ENCODE measurements at regions not wholly inside any gene's neighbourhood (a gene's known extent, or its start where the extent isn't known, plus 50 kb on each side); places are given as distances from the start of the nearest gene placed in this dataset.

DNA sequence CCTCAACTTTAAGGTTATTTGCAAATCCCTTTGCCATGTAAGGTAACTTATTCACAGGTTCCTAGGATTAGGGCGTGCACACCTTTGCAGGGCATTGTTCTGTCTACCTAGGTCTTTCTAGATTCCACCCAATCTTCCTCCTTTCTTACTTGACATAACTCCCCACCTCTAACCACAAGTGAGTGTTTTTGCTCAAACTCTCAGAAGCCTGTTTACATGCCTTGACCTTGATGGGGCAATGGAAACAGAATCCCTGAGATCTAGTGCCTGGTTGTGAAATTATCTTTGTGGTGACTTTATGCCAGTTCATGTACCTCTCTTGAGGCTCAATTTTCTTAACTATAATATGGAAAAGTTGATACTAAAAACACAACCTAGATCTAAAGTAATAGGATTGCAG is 296.6 kb downstream of the TTLL7 start:
- 0% methylated on average over 1 of the region's 1 CpG for WGBS (ENCODE audit: insufficient coverage, insufficient replicate concordance, low lambda C conversion rate, missing lambda C conversion rate)
- Histone ChIP-seq H2AFZ (ENCODE audit: control insufficient read depth, low read depth, low read length) (no peak overlapping the region), H3K4me2 (ENCODE audit: control insufficient read depth, insufficient read depth) (no peak overlapping the region), H3K27me3 (replicated peaks in 1 of 2; ENCODE audit: control insufficient read depth in 2 of 2, insufficient read depth in 2 of 2, low read length in 1 of 2) (no peaks in the 10 kb centered on the region), H3K9ac (ENCODE audit: control insufficient read depth, insufficient read depth, low read length) (no peak overlapping the region), H3K9me3 (replicated peaks; ENCODE audit: control insufficient read depth, insufficient read depth, low read length) (no peaks in the 10 kb centered on the region), H3K4me3 (no peak overlapping the region), H4K20me1 (ENCODE audit: control insufficient read depth, insufficient read depth) (no peaks in the 10 kb centered on the region), H3K4me1 (ENCODE audit: control insufficient read depth, insufficient read depth, low read length) (no peaks in the 10 kb centered on the region), H3K79me2 (ENCODE audit: control insufficient read depth, insufficient read depth, low read length) (no peaks in the 10 kb centered on the region), H3K27ac (ENCODE audit: control insufficient read depth, insufficient read depth) (no peak overlapping the region), H3K36me3 (ENCODE audit: control insufficient read depth in 2 of 2, insufficient read depth in 2 of 2, low read length in 1 of 2) (no peaks in the 10 kb centered on the region)
- ATAC-seq (no peak), FAIRE-seq (no peak), DNase-seq (ENCODE audit: low read depth, low spot score) (no peak)
- ChIA-PET CTCF (no interaction called here), POLR2A (no interaction called here), RAD21 (ENCODE audit: unreplicated experiment) (no interaction called here), SMC1A (ENCODE audit: uncharacterized antibody, unreplicated experiment) (no interaction called here)
- intact Hi-C loops (cut with micrococcal nuclease; ENCODE audit: unreplicated experiment), result no loop called here
- no peak for TF ChIP-seq WRNIP1 (IDR thresholded peaks at IDR 0.05; ENCODE audit: borderline replicate concordance, low read depth, low read length)
- TF ChIP-seq, protein P1, sequence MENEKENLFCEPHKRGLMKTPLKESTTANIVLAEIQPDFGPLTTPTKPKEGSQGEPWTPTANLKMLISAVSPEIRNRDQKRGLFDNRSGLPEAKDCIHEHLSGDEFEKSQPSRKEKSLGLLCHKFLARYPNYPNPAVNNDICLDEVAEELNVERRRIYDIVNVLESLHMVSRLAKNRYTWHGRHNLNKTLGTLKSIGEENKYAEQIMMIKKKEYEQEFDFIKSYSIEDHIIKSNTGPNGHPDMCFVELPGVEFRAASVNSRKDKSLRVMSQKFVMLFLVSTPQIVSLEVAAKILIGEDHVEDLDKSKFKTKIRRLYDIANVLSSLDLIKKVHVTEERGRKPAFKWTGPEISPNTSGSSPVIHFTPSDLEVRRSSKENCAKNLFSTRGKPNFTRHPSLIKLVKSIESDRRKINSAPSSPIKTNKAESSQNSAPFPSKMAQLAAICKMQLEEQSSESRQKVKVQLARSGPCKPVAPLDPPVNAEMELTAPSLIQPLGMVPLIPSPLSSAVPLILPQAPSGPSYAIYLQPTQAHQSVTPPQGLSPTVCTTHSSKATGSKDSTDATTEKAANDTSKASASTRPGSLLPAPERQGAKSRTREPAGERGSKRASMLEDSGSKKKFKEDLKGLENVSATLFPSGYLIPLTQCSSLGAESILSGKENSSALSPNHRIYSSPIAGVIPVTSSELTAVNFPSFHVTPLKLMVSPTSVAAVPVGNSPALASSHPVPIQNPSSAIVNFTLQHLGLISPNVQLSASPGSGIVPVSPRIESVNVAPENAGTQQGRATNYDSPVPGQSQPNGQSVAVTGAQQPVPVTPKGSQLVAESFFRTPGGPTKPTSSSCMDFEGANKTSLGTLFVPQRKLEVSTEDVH (IDR thresholded peaks at IDR 0.05; ENCODE audit: low read depth, partially characterized antibody), result no peak
- no TSS peak for BruUV-seq (replicated peaks)
- in situ Hi-C loops (cut with MboI), result no loop called here

DNA sequence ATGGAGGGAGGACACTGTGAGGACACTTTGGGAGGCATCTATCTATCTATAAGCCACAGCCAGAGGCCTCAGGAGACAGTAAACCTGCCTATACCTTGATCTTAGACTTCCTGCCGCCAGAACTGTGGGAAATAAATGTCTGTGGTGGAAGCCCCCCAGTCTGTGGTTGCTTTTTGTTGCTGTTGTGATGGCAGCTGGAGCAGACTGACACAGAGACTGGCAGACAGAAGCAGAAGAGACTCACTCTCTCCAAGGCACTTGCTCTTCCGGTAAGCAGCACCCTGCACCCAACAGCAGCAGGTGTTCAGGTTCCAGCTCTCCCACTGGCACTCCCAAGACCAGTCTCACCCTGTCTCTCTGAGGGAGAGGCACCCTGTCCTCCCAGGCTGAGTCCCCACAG is 297.6 kb downstream of the TTLL7 start:
- ATAC-seq, result no peak
- TF ChIP-seq ZNF24 (IDR thresholded peaks at IDR 0.05) (no peak), ZZZ3 (IDR thresholded peaks at IDR 0.05; ENCODE audit: control insufficient read depth, insufficient read length, low read depth) (no peak), SMARCA5 (IDR thresholded peaks at IDR 0.05) (no peak), SRF (IDR thresholded peaks at IDR 0.05; ENCODE audit: low read depth in 2 of 2, low read length in 2 of 2) (no peak), PKNOX1 (IDR thresholded peaks at IDR 0.05) (no peak), RUNX3 (IDR thresholded peaks at IDR 0.05; ENCODE audit: low read length) (no peak), SMAD5 (IDR thresholded peaks at IDR 0.05; ENCODE audit: low read depth) (no peak), TCF7 (IDR thresholded peaks at IDR 0.05; ENCODE audit: borderline replicate concordance) (no peak)
- TF ChIP-seq, protein P2, sequence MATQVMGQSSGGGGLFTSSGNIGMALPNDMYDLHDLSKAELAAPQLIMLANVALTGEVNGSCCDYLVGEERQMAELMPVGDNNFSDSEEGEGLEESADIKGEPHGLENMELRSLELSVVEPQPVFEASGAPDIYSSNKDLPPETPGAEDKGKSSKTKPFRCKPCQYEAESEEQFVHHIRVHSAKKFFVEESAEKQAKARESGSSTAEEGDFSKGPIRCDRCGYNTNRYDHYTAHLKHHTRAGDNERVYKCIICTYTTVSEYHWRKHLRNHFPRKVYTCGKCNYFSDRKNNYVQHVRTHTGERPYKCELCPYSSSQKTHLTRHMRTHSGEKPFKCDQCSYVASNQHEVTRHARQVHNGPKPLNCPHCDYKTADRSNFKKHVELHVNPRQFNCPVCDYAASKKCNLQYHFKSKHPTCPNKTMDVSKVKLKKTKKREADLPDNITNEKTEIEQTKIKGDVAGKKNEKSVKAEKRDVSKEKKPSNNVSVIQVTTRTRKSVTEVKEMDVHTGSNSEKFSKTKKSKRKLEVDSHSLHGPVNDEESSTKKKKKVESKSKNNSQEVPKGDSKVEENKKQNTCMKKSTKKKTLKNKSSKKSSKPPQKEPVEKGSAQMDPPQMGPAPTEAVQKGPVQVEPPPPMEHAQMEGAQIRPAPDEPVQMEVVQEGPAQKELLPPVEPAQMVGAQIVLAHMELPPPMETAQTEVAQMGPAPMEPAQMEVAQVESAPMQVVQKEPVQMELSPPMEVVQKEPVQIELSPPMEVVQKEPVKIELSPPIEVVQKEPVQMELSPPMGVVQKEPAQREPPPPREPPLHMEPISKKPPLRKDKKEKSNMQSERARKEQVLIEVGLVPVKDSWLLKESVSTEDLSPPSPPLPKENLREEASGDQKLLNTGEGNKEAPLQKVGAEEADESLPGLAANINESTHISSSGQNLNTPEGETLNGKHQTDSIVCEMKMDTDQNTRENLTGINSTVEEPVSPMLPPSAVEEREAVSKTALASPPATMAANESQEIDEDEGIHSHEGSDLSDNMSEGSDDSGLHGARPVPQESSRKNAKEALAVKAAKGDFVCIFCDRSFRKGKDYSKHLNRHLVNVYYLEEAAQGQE (IDR thresholded peaks at IDR 0.05; ENCODE audit: low read depth, low read length), result no peak
- TF ChIP-seq, protein P3, sequence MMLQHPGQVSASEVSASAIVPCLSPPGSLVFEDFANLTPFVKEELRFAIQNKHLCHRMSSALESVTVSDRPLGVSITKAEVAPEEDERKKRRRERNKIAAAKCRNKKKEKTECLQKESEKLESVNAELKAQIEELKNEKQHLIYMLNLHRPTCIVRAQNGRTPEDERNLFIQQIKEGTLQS (IDR thresholded peaks at IDR 0.05; ENCODE audit: borderline replicate concordance, extremely low read depth, low read depth, low read length), result no peak

More for the DNA sequence above, 297.6 kb downstream of the TTLL7 start:
- H3K4me1 ChIP-seq (ENCODE audit: control insufficient read depth, insufficient read depth, low read length), result no peaks in the 10 kb centered on the region
- H4K20me1 ChIP-seq (ENCODE audit: control insufficient read depth, insufficient read depth), result no peaks in the 10 kb centered on the region
- H3K36me3 ChIP-seq (ENCODE audit: control insufficient read depth in 2 of 2, insufficient read depth in 2 of 2, low read length in 1 of 2), result no peaks in the 10 kb centered on the region
- FAIRE-seq (no peak), DNase-seq (ENCODE audit: low read depth, low spot score) (no peak)
- H3K9ac ChIP-seq (ENCODE audit: control insufficient read depth, insufficient read depth, low read length), result no peak overlapping the region
- ChIA-PET POLR2A (no interaction called here), RAD21 (ENCODE audit: unreplicated experiment) (no interaction called here), CTCF (no interaction called here), SMC1A (ENCODE audit: uncharacterized antibody, unreplicated experiment) (no interaction called here)
- H3K27ac ChIP-seq (ENCODE audit: control insufficient read depth, insufficient read depth), result no peak overlapping the region
- BruUV-seq (replicated peaks), result no TSS peak
- H3K4me2 ChIP-seq (ENCODE audit: control insufficient read depth, insufficient read depth), result no peak overlapping the region
- H3K9me3 ChIP-seq (replicated peaks; ENCODE audit: control insufficient read depth, insufficient read depth, low read length), result no peaks in the 10 kb centered on the region
- no peaks in the 10 kb centered on the region for H3K79me2 ChIP-seq (ENCODE audit: control insufficient read depth, insufficient read depth, low read length)
- 46% methylated on average over 2 of the region's 2 CpGs for WGBS (ENCODE audit: insufficient coverage, insufficient replicate concordance, low lambda C conversion rate, missing lambda C conversion rate)
- H3K4me3 ChIP-seq, result no peak overlapping the region
- H2AFZ ChIP-seq (ENCODE audit: control insufficient read depth, low read depth, low read length), result no peak overlapping the region
- H3K27me3 ChIP-seq (replicated peaks in 1 of 2; ENCODE audit: control insufficient read depth in 2 of 2, insufficient read depth in 2 of 2, low read length in 1 of 2), result no peaks in the 10 kb centered on the region
- intact Hi-C loops (cut with micrococcal nuclease; ENCODE audit: unreplicated experiment), result no loop called here
- in situ Hi-C loops (cut with MboI), result no loop called here
